ENCODE measurements at regions not wholly inside any gene's neighbourhood (a gene's known extent, or its start where the extent isn't known, plus 50 kb on each side); places are given as distances from the start of the nearest gene placed in this dataset.
"Not testable (repeated sequence)": the region's sequence is repeated elsewhere in the genome, so short reads cannot be mapped to it uniquely, and the experiment has no call there.

DNA sequence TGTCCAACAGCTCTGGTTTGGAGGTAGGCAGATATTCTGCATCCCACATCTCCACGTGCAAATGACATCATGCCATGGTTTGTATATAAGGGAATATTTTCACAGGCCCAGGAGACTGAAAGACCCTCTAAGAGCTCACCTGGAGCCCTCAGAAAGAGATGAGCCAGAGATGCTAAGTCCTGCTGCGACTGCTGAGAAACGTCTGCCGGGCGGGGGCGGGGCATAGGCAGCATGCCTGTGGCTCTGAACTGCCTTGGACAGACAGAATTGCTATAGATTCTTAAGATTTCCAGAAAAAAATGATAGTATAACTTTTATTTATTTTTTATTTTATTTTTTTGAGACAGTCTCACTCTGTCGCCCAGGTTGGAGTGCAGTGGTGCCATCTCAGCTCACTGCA, 64.2 kb upstream of the METTL9 start:
- not testable (repeated sequence) for TF ChIP-seq POLR2A (IDR thresholded peaks at IDR 0.05)
- TF ChIP-seq, protein P1, sequence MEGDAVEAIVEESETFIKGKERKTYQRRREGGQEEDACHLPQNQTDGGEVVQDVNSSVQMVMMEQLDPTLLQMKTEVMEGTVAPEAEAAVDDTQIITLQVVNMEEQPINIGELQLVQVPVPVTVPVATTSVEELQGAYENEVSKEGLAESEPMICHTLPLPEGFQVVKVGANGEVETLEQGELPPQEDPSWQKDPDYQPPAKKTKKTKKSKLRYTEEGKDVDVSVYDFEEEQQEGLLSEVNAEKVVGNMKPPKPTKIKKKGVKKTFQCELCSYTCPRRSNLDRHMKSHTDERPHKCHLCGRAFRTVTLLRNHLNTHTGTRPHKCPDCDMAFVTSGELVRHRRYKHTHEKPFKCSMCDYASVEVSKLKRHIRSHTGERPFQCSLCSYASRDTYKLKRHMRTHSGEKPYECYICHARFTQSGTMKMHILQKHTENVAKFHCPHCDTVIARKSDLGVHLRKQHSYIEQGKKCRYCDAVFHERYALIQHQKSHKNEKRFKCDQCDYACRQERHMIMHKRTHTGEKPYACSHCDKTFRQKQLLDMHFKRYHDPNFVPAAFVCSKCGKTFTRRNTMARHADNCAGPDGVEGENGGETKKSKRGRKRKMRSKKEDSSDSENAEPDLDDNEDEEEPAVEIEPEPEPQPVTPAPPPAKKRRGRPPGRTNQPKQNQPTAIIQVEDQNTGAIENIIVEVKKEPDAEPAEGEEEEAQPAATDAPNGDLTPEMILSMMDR (IDR thresholded peaks at IDR 0.05): not testable (repeated sequence)

Measured in testis (tissue), 2 donors.